ENCODE measurements at regions not wholly inside any gene's neighbourhood (a gene's known extent, or its start where the extent isn't known, plus 50 kb on each side); places are given as distances from the start of the nearest gene placed in this dataset.

DNA sequence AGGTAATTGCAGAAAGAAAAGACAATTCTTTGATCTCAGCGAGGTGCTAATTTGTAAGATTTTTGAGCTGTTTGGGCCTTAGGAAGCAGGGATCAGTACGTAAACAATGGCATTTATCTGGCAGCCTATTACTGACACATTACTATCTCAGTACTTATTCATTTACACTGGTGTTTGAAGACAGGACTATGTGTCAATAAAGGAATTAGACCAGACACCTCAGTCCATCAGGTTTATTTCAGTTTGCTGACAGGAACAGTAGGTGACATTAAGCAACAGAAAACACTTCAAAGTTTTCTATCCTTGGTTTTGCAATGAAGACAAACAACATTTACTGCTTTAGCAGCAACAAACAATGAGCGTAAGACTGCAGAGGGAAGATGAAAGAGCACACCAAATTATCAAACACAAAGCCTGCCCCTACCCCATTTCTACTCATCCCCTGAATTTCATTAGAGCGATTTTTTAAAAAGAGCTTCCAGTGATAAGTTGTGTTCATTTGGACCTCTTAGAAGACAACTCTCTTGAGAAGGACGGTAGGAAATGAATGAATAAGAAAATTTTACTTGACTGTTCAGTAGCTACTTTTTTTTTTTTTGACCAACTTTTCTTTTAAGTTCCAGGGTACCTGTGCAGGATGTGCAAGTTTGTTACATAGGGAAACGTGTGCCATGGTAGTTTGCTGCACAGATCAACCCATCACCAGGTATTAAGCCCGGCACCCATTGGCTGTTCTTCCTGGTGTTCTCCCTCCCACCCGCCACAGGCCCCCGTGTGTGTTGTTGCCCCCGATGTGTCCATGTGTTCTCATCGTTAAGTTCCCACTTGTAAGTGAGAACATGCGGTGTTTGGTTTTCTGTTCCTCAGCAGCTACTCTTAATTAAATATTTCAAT, 138.8 kb downstream of the DKK1 start:
- Mint-ChIP-seq H3K27ac (no peak overlapping the region), H3K4me3 (no peak overlapping the region), H3K9me3 (no peaks in the 10 kb centered on the region), H3K27me3 (no peaks in the 10 kb centered on the region), H3K36me3 (no peaks in the 10 kb centered on the region), H3K4me1 (no peaks in the 10 kb centered on the region)
- DNase-seq (no peak), ATAC-seq (replicated peaks) (no peak)

DNA sequence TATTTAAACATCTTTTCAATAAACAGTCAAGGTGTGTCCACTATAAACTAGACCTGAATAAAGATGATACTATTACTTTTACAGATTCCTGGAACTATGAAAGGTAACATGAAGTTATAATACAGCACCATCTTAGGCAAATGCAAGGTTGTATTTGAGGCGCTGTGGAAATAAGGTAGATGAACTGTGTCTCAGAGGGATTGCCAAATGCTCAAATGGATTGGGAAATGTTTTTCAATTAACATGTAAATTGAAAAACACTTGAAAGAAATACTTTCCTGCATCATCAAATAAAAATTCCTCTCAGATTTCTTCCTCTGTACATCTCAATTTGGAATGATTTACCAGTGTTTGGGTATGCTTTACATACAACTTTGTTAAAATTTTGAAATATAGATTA, 139.4 kb downstream of the DKK1 start:
- Mint-ChIP-seq H3K27me3 (no peaks in the 10 kb centered on the region), H3K27ac (no peak overlapping the region), H3K4me3 (no peak overlapping the region), H3K9me3 (no peaks in the 10 kb centered on the region), H3K4me1 (no peaks in the 10 kb centered on the region), H3K36me3 (no peaks in the 10 kb centered on the region)
- no peak for DNase-seq
- ATAC-seq (replicated peaks) = no peak

DNA sequence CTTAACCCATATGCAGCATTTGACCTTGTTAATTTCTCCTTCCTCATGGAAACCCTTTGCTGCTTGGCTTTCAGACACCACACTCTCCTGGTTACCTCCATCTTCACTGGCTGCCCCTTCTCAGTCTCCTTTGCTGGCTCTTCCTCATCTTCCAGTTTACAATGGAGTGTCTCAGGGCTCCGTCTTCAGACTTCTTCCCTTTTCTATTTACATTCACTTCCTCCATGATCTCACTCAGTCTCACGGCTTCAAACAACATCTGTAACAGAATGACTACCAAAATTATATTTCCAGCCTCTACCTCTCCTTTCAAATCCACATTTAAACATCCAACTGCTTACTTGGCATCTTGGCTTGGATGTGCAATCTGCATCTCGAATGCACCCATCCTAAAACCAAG, 140.4 kb downstream of the DKK1 start:
- Mint-ChIP-seq H3K4me1 (no peaks in the 10 kb centered on the region), H3K4me3 (no peak overlapping the region), H3K9me3 (no peaks in the 10 kb centered on the region), H3K36me3 (no peaks in the 10 kb centered on the region), H3K27me3 (no peaks in the 10 kb centered on the region), H3K27ac (no peak overlapping the region)
- DNase-seq (no peak), ATAC-seq (replicated peaks) (no peak)

DNA sequence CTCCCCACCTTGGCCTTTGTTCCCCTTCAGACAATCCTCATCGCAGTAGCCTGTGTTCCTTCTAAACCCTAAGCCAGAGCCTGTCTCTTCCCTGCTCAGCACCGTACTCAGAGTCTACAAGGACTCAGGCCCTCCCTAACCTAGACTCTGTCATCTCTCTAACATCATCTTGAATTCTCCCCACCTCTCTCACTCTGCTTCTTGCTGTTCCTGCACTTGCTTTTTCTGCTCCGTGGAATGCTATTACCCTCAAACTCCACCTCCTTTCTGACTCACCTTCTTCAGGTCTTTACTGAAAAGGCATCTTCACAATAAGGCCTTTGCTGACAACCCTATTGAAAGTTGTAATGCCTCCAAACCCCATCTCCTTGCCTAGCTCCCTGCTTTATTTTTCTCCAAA, 141.0 kb downstream of the DKK1 start:
- no peak for DNase-seq
- ATAC-seq (replicated peaks) = no peak
- Mint-ChIP-seq H3K36me3 (no peaks in the 10 kb centered on the region), H3K4me1 (no peaks in the 10 kb centered on the region), H3K27ac (no peak overlapping the region), H3K27me3 (no peaks in the 10 kb centered on the region), H3K4me3 (no peak overlapping the region), H3K9me3 (no peaks in the 10 kb centered on the region)

DNA sequence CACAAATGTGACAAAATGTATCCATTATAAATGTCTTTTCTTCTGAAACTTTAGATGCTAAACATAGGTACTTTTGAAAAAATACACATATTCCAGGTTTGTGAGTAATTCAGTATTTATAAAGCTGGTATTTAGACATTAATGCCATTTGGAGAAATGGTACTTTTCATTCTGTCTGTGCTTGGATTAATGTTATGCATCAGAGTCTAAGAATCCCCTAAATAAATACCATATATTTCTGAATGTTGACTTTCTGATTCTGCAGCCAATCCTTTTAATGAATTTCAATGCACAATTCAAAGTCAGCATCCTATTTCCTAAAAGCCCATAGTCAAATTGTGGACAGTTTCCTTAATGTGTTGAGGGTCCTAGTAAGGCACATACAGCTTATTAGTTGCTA, 145.0 kb downstream of the DKK1 start:
- DNase-seq = no peak
- no peak for ATAC-seq (replicated peaks)
- Mint-ChIP-seq H3K4me1 (no peaks in the 10 kb centered on the region), H3K9me3 (no peaks in the 10 kb centered on the region), H3K27me3 (no peaks in the 10 kb centered on the region), H3K27ac (no peak overlapping the region), H3K4me3 (no peak overlapping the region), H3K36me3 (no peaks in the 10 kb centered on the region)

DNA sequence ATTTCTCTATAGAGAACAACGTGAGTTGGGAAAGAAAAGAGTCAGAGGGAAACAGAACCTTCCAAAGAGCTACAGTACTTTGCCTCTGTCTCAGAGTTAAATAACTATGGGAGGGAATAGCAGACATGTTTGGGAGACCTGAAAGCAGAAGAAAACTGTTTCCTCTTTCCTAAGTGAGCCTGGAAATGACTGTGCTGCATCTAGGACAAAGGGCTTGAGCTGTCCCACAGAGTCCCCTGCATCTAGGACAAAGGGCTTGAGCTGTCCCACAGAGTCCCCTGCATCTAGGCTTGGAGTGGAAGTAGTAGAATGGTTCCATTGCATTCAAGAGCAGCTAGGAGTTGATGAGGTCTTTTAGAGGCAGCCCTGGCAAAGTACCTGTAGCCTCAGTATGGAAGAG, 149.7 kb downstream of the DKK1 start:
- Mint-ChIP-seq H3K4me3 (no peak overlapping the region), H3K36me3 (no peaks in the 10 kb centered on the region), H3K27me3 (no peaks in the 10 kb centered on the region), H3K27ac (no peak overlapping the region), H3K9me3 (no peaks in the 10 kb centered on the region), H3K4me1 (peaks cover 4 to 13% of the 10 kb centered on the region in 2 donors)
- no peak for DNase-seq
- ATAC-seq (replicated peaks) = peak; percentile 48 to 51

DNA sequence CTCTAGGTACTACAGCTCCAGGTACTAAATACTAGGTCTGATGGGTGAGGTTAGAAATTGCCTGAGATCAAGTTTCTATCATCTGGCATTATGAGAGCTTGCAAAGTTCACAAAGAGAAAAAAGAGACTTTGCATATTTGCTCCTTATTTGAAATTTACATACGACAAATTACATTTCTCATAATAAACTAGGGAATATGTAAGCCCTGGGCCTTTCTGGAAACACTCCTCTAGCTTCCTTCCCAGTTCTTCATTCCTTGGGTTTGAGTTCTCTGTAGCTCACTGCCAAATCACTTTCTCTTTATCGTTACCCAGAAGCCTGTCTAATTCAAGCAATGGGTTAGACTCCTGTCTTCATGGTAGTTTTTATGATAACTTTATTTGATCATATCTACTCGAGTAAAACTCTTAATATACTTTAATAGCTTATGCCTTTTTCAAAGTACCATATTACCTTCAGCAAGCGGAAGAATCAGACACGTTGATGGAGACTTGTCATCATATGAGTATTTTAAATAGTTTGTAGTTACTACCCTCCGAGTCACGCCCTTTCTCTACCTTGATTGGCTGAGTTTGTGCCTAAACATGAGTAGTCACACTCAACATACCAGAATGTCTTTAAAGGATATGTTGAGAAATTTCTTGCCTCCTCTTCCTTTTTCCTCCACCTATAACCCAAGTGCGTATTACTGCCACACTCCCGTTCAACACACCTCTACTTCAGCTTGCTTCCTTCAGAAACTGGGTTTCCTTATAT, 150.5 kb downstream of the DKK1 start:
- Mint-ChIP-seq H3K36me3 (no peaks in the 10 kb centered on the region), H3K27me3 (no peaks in the 10 kb centered on the region), H3K9me3 (no peaks in the 10 kb centered on the region), H3K27ac (no peak overlapping the region), H3K4me1 (peaks cover 4 to 13% of the 10 kb centered on the region in 2 donors), H3K4me3 (no peak overlapping the region)
- ATAC-seq (replicated peaks) (no peak), DNase-seq (no peak)

DNA sequence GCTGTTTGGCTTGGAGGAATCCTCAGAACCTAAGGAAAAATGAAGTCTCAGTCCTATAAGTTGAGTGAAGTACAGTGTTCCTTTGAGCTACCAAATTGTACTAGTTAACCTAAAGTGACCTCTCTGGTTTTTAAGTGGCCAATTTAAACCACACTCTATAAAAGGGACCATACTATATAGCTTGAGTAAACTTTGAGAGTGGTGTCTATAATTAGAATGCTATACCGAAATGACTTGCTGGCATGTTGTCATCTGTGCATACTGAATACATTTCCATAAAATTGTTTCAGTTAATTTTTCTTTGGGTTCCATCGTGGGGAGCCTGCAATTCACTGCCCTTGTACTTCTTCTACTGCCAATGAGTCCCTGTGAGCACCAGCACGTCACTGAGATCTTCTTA, 151.1 kb downstream of the DKK1 start:
- peaks cover 4 to 13% of the 10 kb centered on the region in 2 donors for H3K4me1 Mint-ChIP-seq
- H3K36me3 Mint-ChIP-seq = no peaks in the 10 kb centered on the region
- no peak overlapping the region for H3K4me3 Mint-ChIP-seq
- no peaks in the 10 kb centered on the region for H3K27me3 Mint-ChIP-seq
- H3K9me3 Mint-ChIP-seq = no peaks in the 10 kb centered on the region
- ATAC-seq (replicated peaks) (peak; percentile 44 to 60), DNase-seq (no peak)
- no peak overlapping the region for H3K27ac Mint-ChIP-seq

DNA sequence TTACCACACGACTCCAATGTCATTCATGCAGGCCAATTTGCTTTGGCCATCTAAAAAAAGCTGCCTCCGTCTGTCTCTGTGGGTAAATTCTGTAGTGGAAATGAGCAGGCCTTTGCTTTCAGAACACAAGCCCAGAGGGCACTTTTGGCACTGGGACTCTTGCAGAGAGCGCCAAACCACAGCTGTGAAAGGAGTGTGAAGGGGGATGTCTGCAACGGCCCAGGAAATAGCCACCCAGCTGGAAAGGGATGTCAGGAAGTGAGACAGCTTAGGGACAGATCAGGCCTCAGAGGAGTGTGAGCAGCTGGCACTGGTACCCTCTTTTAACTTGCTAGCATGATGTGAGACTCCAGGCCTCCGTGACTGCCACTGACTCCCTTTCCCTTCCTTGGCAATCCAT, 152.4 kb downstream of the DKK1 start:
- Mint-ChIP-seq H3K9me3 (no peaks in the 10 kb centered on the region), H3K27me3 (no peaks in the 10 kb centered on the region), H3K27ac (no peak overlapping the region), H3K4me1 (peaks cover 4 to 13% of the 10 kb centered on the region in 2 donors), H3K36me3 (no peaks in the 10 kb centered on the region), H3K4me3 (no peak overlapping the region)
- DNase-seq = no peak
- peak; percentile 19 to 36 for ATAC-seq (replicated peaks)

DNA sequence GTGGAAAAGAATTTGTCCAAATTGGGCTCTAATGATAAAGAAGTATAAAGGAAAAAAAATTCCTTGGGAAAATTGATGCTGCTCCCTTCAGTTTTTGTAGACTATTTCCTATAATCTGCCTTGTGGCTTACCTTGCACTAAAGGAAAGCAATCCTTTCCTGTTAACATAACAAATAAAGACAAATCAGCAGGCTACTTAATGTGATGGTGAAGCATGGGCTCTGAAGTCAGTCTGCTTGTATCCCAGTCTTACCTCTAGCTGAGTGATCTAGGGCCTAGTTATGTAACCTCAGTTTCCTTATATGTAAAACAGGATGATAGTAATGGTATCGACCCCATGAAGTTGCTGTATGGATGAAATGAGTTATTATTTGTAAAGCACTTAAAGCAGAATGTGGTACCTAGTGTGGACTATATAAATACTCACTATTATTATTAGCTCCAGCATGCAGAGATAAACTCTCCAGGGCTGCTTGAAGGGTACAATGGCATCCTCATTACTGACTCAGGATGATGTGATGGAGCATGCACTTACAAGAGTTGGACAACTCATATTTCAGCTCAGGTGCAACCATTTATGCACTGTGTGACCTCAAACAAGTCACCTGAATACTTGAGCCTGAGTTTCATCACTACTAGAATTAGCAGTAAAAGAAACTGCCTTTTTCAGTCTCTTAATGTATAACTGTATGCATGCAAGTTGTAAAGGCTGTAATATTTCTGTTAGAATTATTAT, 156.1 kb downstream of the DKK1 start:
- Mint-ChIP-seq H3K4me1 (peaks cover 8 to 18% of the 10 kb centered on the region in 2 donors), H3K27ac (no peak overlapping the region), H3K9me3 (no peaks in the 10 kb centered on the region), H3K36me3 (no peaks in the 10 kb centered on the region), H3K27me3 (no peaks in the 10 kb centered on the region), H3K4me3 (no peak overlapping the region)
- ATAC-seq (replicated peaks) (no peak), DNase-seq (no peak)

DNA sequence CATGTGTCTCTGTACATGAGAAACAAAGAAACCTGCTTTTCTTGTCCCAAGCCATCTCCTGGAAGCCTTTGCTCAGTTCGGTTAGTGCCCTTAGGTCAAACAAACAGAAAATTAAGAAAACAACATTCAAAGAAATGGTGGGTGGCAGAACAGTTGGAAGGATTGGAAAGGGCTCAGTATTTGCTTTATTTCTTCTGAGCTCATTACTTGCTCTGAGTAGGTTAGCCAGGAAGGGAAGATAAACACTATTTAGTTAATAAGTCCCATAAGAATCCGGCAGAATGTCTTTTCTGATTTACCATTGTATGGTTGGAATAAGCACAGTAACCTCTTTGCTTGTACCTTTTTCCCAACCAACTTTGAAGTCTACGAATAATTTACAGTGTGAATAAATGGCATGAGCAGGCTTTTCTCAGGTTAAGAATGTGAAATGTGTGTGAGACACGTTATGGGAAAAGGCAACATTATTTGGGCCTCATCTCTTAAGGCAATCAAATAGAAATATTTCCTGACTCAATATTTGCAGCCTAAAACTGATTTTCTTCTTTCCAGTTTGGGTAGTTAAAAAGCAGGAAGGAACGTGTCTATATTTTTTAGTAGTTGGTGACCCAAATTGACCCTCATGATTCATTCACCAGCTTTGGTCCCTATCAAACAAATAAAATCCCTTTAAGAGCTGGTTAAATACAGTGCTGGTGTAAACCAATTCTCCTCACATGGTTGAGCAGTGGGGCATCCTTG, 158.5 kb downstream of the DKK1 start:
- Mint-ChIP-seq H3K27ac (no peak overlapping the region), H3K4me1 (peaks cover 9 to 16% of the 10 kb centered on the region in 2 donors), H3K4me3 (no peak overlapping the region), H3K36me3 (no peaks in the 10 kb centered on the region), H3K9me3 (no peaks in the 10 kb centered on the region), H3K27me3 (no peaks in the 10 kb centered on the region)
- DNase-seq (no peak), ATAC-seq (replicated peaks) (no peak)

DNA sequence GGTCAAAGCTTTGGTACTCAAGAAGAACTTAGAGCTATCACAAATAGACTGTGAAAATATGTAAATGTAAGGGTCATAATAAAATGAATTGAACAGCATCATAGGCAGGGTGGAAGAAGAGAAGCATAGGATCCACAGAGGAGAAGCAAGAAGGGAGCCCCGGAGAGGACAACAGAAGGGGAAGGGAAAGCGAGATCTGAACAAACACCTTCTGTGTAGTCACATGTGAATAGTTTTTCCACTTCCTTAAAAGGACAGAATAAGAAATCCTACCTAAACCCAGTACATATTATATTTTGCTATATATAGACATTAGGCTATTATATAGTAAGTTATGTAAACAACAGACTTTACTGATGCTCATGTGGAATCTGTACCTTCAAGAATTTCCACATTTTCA, 160.2 kb downstream of the DKK1 start:
- Mint-ChIP-seq H3K9me3 (no peaks in the 10 kb centered on the region), H3K27ac (no peak overlapping the region), H3K4me1 (peaks cover 9 to 16% of the 10 kb centered on the region in 2 donors)

DNA sequence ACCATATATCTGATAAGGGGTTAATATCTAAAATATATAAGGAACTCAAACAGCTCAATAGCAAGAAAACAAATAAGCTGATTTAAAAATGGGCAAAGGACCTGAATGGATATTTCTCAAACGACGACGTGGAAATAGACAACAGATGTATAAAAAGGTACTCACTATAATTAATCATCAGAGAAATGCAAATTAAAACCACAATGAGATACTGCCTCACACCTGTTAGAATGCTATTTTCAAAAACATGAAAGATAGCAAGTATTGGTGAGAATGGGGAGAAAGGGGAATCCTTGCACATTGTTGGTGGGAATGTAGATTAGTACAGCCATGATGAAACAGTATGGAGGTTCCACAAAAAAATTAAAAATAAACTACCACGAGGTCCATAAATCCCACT, 163.2 kb downstream of the DKK1 start:
- no peaks in the 10 kb centered on the region for H3K36me3 Mint-ChIP-seq
- H3K4me3 Mint-ChIP-seq = no peak overlapping the region
- DNase-seq = no peak
- no peak for ATAC-seq (replicated peaks)
- no peaks in the 10 kb centered on the region for H3K27me3 Mint-ChIP-seq
- H3K4me1 Mint-ChIP-seq = peaks cover 9 to 16% of the 10 kb centered on the region in 2 donors
- no peaks in the 10 kb centered on the region for H3K9me3 Mint-ChIP-seq
- no peak overlapping the region for H3K27ac Mint-ChIP-seq

More for the DNA sequence above, 160.2 kb downstream of the DKK1 start:
- no peak for DNase-seq
- Mint-ChIP-seq H3K36me3 (no peaks in the 10 kb centered on the region), H3K27me3 (no peaks in the 10 kb centered on the region), H3K4me3 (no peak overlapping the region)
- ATAC-seq (replicated peaks) = peak; percentile 46 to 60

DNA sequence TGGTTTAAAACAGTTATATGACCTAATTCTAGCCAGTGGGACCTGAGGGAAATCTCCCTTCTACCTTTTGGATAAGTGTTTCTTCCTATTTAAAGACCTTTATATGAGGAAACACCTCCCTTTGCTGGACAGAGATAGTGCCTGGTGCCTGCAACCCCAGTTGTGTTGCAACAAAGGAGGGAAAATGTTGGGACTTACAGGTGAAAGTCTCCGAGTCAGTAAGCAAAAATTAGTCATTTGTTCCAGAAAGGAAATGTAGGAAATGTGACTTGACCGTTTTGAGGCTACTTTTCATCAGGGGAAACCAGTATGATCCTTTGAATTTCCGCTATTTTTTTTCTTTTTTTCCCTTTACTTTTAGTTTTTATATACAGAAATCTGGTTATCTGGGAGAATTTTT, 165.5 kb downstream of the DKK1 start:
- H3K9me3 Mint-ChIP-seq = no peaks in the 10 kb centered on the region
- no peak overlapping the region for H3K4me3 Mint-ChIP-seq
- no peaks in the 10 kb centered on the region for H3K27me3 Mint-ChIP-seq
- ATAC-seq (replicated peaks) = no peak
- DNase-seq = no peak
- H3K36me3 Mint-ChIP-seq = no peaks in the 10 kb centered on the region
- H3K27ac Mint-ChIP-seq = no peak overlapping the region
- peaks cover 6 to 18% of the 10 kb centered on the region in 2 donors for H3K4me1 Mint-ChIP-seq
